DMS153 (cell line): ENCODE measurements at regions not wholly inside any gene's neighbourhood (a gene's known extent, or its start where the extent isn't known, plus 50 kb on each side); places are given as distances from the start of the nearest gene placed in this dataset.
"Not testable (repeated sequence)": the region's sequence is repeated elsewhere in the genome, so short reads cannot be mapped to it uniquely, and the experiment has no call there.

Experiments
- DNase-seq: peaks from one replicate; lab custom pipeline; 2025; lab: John Stamatoyannopoulos, UW

- DNase-seq, result no peak
These were observed 214.1 kb upstream of the FLRT2 start for GRCh38 chr14:85315733-85316290.

GRCh38 chr14:85316701-85317410, 213.1 kb upstream of the FLRT2 start:
- no peak for DNase-seq

- DNase-seq, result no peak
These were observed 212.4 kb upstream of the FLRT2 start for GRCh38 chr14:85317491-85318021.

- DNase-seq, result no peak
These were observed 210.8 kb upstream of the FLRT2 start for GRCh38 chr14:85319101-85319500.

- DNase-seq, result no peak
These were observed 209.8 kb upstream of the FLRT2 start for GRCh38 chr14:85319998-85320630.

- no peak for DNase-seq
These were observed 204.6 kb upstream of the FLRT2 start for GRCh38 chr14:85325134-85326017.

GRCh38 chr14:85332401-85332800, 197.5 kb upstream of the FLRT2 start:
- DNase-seq, result no peak

GRCh38 chr14:85333313-85333712, 196.6 kb upstream of the FLRT2 start:
- no peak for DNase-seq

- DNase-seq, result no peak
These were observed 196.1 kb upstream of the FLRT2 start for GRCh38 chr14:85333841-85334240.

- DNase-seq, result no peak
These were observed 195.6 kb upstream of the FLRT2 start for GRCh38 chr14:85334316-85334715.

GRCh38 chr14:85336257-85336656, 193.7 kb upstream of the FLRT2 start:
- DNase-seq, result no peak

GRCh38 chr14:85336817-85337216, 193.1 kb upstream of the FLRT2 start:
- no peak for DNase-seq

GRCh38 chr14:85338895-85339294, 191.0 kb upstream of the FLRT2 start:
- DNase-seq, result no peak

- no peak for DNase-seq
These were observed 186.9 kb upstream of the FLRT2 start for GRCh38 chr14:85342858-85343607.

GRCh38 chr14:85344171-85344570, 185.8 kb upstream of the FLRT2 start:
- DNase-seq, result no peak

GRCh38 chr14:85344847-85345570, 184.9 kb upstream of the FLRT2 start:
- no peak for DNase-seq

- no peak for DNase-seq
These were observed 179.3 kb upstream of the FLRT2 start for GRCh38 chr14:85350667-85351066.

GRCh38 chr14:85352588-85352987, 177.4 kb upstream of the FLRT2 start:
- not testable (repeated sequence) for DNase-seq

GRCh38 chr14:85357120-85357519, 172.8 kb upstream of the FLRT2 start:
- DNase-seq, result no peak

- no peak for DNase-seq
These were observed 171.7 kb upstream of the FLRT2 start for GRCh38 chr14:85358136-85358785.
